ENCODE measurements at regions not wholly inside any gene's neighbourhood (a gene's known extent, or its start where the extent isn't known, plus 50 kb on each side); places are given as distances from the start of the nearest gene placed in this dataset.

- no peak overlapping the region for H3K27ac Mint-ChIP-seq
- no peak overlapping the region for H3K4me3 Mint-ChIP-seq
- no peaks in the 10 kb centered on the region for H3K36me3 Mint-ChIP-seq (ENCODE audit: low read depth)
- peaks cover 13% of the 10 kb centered on the region for H3K27me3 Mint-ChIP-seq
- no peaks in the 10 kb centered on the region for H3K9me3 Mint-ChIP-seq
- H3K4me1 Mint-ChIP-seq (ENCODE audit: low read depth), result peaks cover 8% of the 10 kb centered on the region
Observed at GRCh38 chr11:8814923-8815240, 96.1 kb upstream of the AKIP1 start.

- Mint-ChIP-seq H3K4me3 (no peak overlapping the region), H3K36me3 (ENCODE audit: low read depth) (no peaks in the 10 kb centered on the region), H3K4me1 (ENCODE audit: low read depth) (no peaks in the 10 kb centered on the region), H3K27me3 (peaks cover 4% of the 10 kb centered on the region), H3K27ac (no peak overlapping the region), H3K9me3 (no peaks in the 10 kb centered on the region)
Observed at GRCh38 chr11:8818421-8818820, 92.6 kb upstream of the AKIP1 start.

- no peak overlapping the region for H3K4me3 Mint-ChIP-seq
Observed at GRCh38 chr11:8820401-8820800, 90.6 kb upstream of the AKIP1 start.

GRCh38 chr11:8822469-8822868 lies 88.5 kb upstream of the AKIP1 start:
- Mint-ChIP-seq H3K27me3 (peaks cover 4% of the 10 kb centered on the region), H3K4me1 (ENCODE audit: low read depth) (no peaks in the 10 kb centered on the region), H3K36me3 (ENCODE audit: low read depth) (no peaks in the 10 kb centered on the region), H3K9me3 (no peaks in the 10 kb centered on the region), H3K4me3 (no peak overlapping the region), H3K27ac (no peak overlapping the region)

More at GRCh38 chr11:8820401-8820800, 90.6 kb upstream of the AKIP1 start:
- no peaks in the 10 kb centered on the region for H3K4me1 Mint-ChIP-seq (ENCODE audit: low read depth)
- peaks cover 4% of the 10 kb centered on the region for H3K27me3 Mint-ChIP-seq
- no peaks in the 10 kb centered on the region for H3K9me3 Mint-ChIP-seq
- H3K36me3 Mint-ChIP-seq (ENCODE audit: low read depth), result no peaks in the 10 kb centered on the region
- H3K27ac Mint-ChIP-seq, result no peak overlapping the region

GRCh38 chr11:8823174-8823742 lies 87.7 kb upstream of the AKIP1 start:
- Mint-ChIP-seq H3K4me1 (ENCODE audit: low read depth) (no peaks in the 10 kb centered on the region), H3K27me3 (peaks cover 4% of the 10 kb centered on the region), H3K4me3 (no peak overlapping the region), H3K9me3 (no peaks in the 10 kb centered on the region), H3K36me3 (ENCODE audit: low read depth) (no peaks in the 10 kb centered on the region), H3K27ac (no peak overlapping the region)

GRCh38 chr11:8826139-8826786 lies 84.7 kb upstream of the AKIP1 start:
- Mint-ChIP-seq H3K9me3 (no peaks in the 10 kb centered on the region), H3K27ac (no peak overlapping the region), H3K36me3 (ENCODE audit: low read depth) (no peaks in the 10 kb centered on the region), H3K27me3 (no peaks in the 10 kb centered on the region), H3K4me3 (no peak overlapping the region), H3K4me1 (ENCODE audit: low read depth) (no peaks in the 10 kb centered on the region)

- no peaks in the 10 kb centered on the region for H3K27me3 Mint-ChIP-seq
- no peaks in the 10 kb centered on the region for H3K4me1 Mint-ChIP-seq (ENCODE audit: low read depth)
- H3K9me3 Mint-ChIP-seq, result no peaks in the 10 kb centered on the region
- H3K27ac Mint-ChIP-seq, result no peak overlapping the region
- no peak overlapping the region for H3K4me3 Mint-ChIP-seq
- no peaks in the 10 kb centered on the region for H3K36me3 Mint-ChIP-seq (ENCODE audit: low read depth)
Observed at GRCh38 chr11:8826901-8827560, 84.0 kb upstream of the AKIP1 start.

- Mint-ChIP-seq H3K9me3 (no peaks in the 10 kb centered on the region), H3K4me3 (no peak overlapping the region), H3K4me1 (ENCODE audit: low read depth) (peaks cover 6% of the 10 kb centered on the region), H3K27ac (no peak overlapping the region), H3K36me3 (ENCODE audit: low read depth) (no peaks in the 10 kb centered on the region), H3K27me3 (no peaks in the 10 kb centered on the region)
Observed at GRCh38 chr11:8828046-8828445, 82.9 kb upstream of the AKIP1 start.

- Mint-ChIP-seq H3K36me3 (ENCODE audit: low read depth) (no peaks in the 10 kb centered on the region), H3K4me3 (no peak overlapping the region), H3K4me1 (ENCODE audit: low read depth) (peaks cover 13% of the 10 kb centered on the region), H3K27ac (no peak overlapping the region), H3K9me3 (no peaks in the 10 kb centered on the region), H3K27me3 (no peaks in the 10 kb centered on the region)
Observed at GRCh38 chr11:8828580-8829361, 82.2 kb upstream of the AKIP1 start.

GRCh38 chr11:8829556-8829955 lies 81.4 kb upstream of the AKIP1 start:
- Mint-ChIP-seq H3K4me3 (no peak overlapping the region), H3K27me3 (peaks cover 5% of the 10 kb centered on the region), H3K4me1 (ENCODE audit: low read depth) (peaks cover 15% of the 10 kb centered on the region), H3K9me3 (no peaks in the 10 kb centered on the region), H3K36me3 (ENCODE audit: low read depth) (no peaks in the 10 kb centered on the region), H3K27ac (no peak overlapping the region)

- H3K27me3 Mint-ChIP-seq, result peaks cover 9% of the 10 kb centered on the region
- no peak overlapping the region for H3K27ac Mint-ChIP-seq
- no peak overlapping the region for H3K4me3 Mint-ChIP-seq
- peaks cover 15% of the 10 kb centered on the region for H3K4me1 Mint-ChIP-seq (ENCODE audit: low read depth)
- H3K9me3 Mint-ChIP-seq, result no peaks in the 10 kb centered on the region
- no peaks in the 10 kb centered on the region for H3K36me3 Mint-ChIP-seq (ENCODE audit: low read depth)
Observed at GRCh38 chr11:8830641-8831040, 80.3 kb upstream of the AKIP1 start.

GRCh38 chr11:8831861-8832260 lies 79.1 kb upstream of the AKIP1 start:
- Mint-ChIP-seq H3K36me3 (ENCODE audit: low read depth) (no peaks in the 10 kb centered on the region), H3K9me3 (no peaks in the 10 kb centered on the region), H3K4me3 (no peak overlapping the region), H3K27me3 (peaks cover 9% of the 10 kb centered on the region), H3K27ac (no peak overlapping the region), H3K4me1 (ENCODE audit: low read depth) (peaks cover 15% of the 10 kb centered on the region)

GRCh38 chr11:8832571-8833260 lies 78.3 kb upstream of the AKIP1 start:
- no peaks in the 10 kb centered on the region for H3K36me3 Mint-ChIP-seq (ENCODE audit: low read depth)
- peaks cover 15% of the 10 kb centered on the region for H3K4me1 Mint-ChIP-seq (ENCODE audit: low read depth)
- no peaks in the 10 kb centered on the region for H3K9me3 Mint-ChIP-seq
- peak overlapping the region; percentile 56 for H3K27ac Mint-ChIP-seq
- peaks cover 9% of the 10 kb centered on the region for H3K27me3 Mint-ChIP-seq
- H3K4me3 Mint-ChIP-seq, result peak overlapping the region; percentile 4

- H3K27me3 Mint-ChIP-seq, result peaks cover 10% of the 10 kb centered on the region
- H3K4me3 Mint-ChIP-seq, result no peak overlapping the region
- H3K27ac Mint-ChIP-seq, result peak overlapping the region; percentile 9
- H3K9me3 Mint-ChIP-seq, result no peaks in the 10 kb centered on the region
- H3K36me3 Mint-ChIP-seq (ENCODE audit: low read depth), result no peaks in the 10 kb centered on the region
- peaks cover 16% of the 10 kb centered on the region for H3K4me1 Mint-ChIP-seq (ENCODE audit: low read depth)
Observed at GRCh38 chr11:8833568-8834315, 77.2 kb upstream of the AKIP1 start.

Data from stimulated activated naive CD8-positive, alpha-beta T cell treated with anti-CD3 and anti-CD28 coated beads, Interleukin-15, Interleukin-2, amounts not matched to agents 100 ng/mL and 50 ng/mL, for 24 hours (primary cell).